ENCODE measurements at regions not wholly inside any gene's neighbourhood (a gene's known extent, or its start where the extent isn't known, plus 50 kb on each side); places are given as distances from the start of the nearest gene placed in this dataset.
"Not testable (repeated sequence)": the region's sequence is repeated elsewhere in the genome, so short reads cannot be mapped to it uniquely, and the experiment has no call there.

DNA sequence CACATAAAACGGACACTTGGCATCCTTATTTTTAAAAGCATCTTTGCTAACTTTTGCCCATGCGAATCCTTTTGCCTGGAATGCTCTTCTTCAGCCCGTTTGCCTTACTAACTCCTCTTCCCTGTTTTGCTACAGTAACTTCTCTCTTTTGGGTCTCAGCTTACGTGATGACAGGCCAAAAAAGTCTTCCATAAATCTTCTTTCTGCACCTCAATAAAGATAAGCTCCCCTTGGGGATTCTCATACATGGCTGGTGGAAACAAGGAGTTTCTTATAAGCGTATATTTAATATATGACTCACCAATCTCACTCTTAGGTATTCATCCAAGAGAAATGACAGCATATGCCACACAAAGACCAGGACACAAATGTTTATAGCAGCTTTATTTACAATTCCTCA lies 192.7 kb downstream of the RCHY1 start (continued):
- TF ChIP-seq, protein P1, sequence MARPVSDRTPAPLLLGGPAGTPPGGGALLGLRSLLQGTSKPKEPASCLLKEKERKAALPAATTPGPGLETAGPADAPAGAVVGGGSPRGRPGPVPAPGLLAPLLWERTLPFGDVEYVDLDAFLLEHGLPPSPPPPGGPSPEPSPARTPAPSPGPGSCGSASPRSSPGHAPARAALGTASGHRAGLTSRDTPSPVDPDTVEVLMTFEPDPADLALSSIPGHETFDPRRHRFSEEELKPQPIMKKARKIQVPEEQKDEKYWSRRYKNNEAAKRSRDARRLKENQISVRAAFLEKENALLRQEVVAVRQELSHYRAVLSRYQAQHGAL (CRISPR knock-in tag; IDR thresholded peaks at IDR 0.05; ENCODE audit: not compliant biosample characterization), result no peak
- TF ChIP-seq PRMT3 (CRISPR knock-in tag; IDR thresholded peaks at IDR 0.05; ENCODE audit: borderline replicate concordance, low read depth) (no peak), POLR2AphosphoS5 (IDR thresholded peaks at IDR 0.05; ENCODE audit: low read depth, low read length) (no peak), ZSCAN30 (CRISPR knock-in tag; IDR thresholded peaks at IDR 0.05) (no peak), TFDP1 (CRISPR knock-in tag; IDR thresholded peaks at IDR 0.05; ENCODE audit: borderline replicate concordance) (no peak)
- TF ChIP-seq, protein P2, sequence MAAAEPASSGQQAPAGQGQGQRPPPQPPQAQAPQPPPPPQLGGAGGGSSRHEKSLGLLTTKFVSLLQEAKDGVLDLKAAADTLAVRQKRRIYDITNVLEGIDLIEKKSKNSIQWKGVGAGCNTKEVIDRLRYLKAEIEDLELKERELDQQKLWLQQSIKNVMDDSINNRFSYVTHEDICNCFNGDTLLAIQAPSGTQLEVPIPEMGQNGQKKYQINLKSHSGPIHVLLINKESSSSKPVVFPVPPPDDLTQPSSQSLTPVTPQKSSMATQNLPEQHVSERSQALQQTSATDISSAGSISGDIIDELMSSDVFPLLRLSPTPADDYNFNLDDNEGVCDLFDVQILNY (CRISPR knock-in tag; conservative IDR thresholded peaks at IDR 0.05), result no peak

GRCh38 chr4:75317641-75318040 lies 196.6 kb downstream of the RCHY1 start:
- not testable (repeated sequence) for FAIRE-seq

More at GRCh38 chr4:75317641-75318040, 196.6 kb downstream of the RCHY1 start:
- BruUV-seq (replicated peaks); H3K79me2 ChIP-seq (ENCODE audit: insufficient read depth, low read length); H3K4me3 ChIP-seq (replicated peaks in 1 of 3; ENCODE audit: insufficient read depth in 1 of 3, low read depth in 2 of 3, low read length in 3 of 3); H3K9me3 ChIP-seq (ENCODE audit: low read length); CTCF ChIA-PET (ENCODE audit: low intra/inter-chr PET ratio, low total read pairs); H3K27ac ChIP-seq (ENCODE audit: extremely low read length, insufficient read depth, low read length); intact Hi-C loops (cut with micrococcal nuclease; ENCODE audit: unreplicated experiment); in situ Hi-C loops (cut with HindIII; ENCODE audit: extremely low pct_ligation_motif_present, low pct_unique_long_range_greater_than_20kb); H3K36me3 ChIP-seq (replicated peaks in 1 of 2; ENCODE audit: control insufficient read depth in 1 of 2, insufficient read depth in 2 of 2, low read length in 2 of 2); H3K4me1 ChIP-seq (ENCODE audit: insufficient read depth, low read length); H2AFZ ChIP-seq (ENCODE audit: low read length); ATAC-seq; H3K4me2 ChIP-seq (ENCODE audit: low read depth, low read length); H3K9ac ChIP-seq (ENCODE audit: insufficient read depth, low read depth, low read length); POLR2A ChIA-PET; H3K27me3 ChIP-seq (ENCODE audit: control insufficient read depth in 1 of 2, insufficient read depth in 2 of 2, low read length in 2 of 2); H4K20me1 ChIP-seq (ENCODE audit: insufficient read depth, low read length); DNase-seq (ENCODE audit: low spot score): not testable (repeated sequence)
- 23% methylated on average over 9 of the region's 10 CpGs for WGBS (ENCODE audit: low lambda C conversion rate)
